Stimulated activated CD4-positive, alpha-beta T cell treated with anti-CD3 and anti-CD28 coated beads, TNF-alpha, amount 100 ng/mL, for 4 hours (primary cell): ENCODE measurements at regions not wholly inside any gene's neighbourhood (a gene's known extent, or its start where the extent isn't known, plus 50 kb on each side); places are given as distances from the start of the nearest gene placed in this dataset.
A peak's percentile ranks its signal among the peaks of the same experiment; 100 is the strongest.

Experiments
- DNase-seq, 3 experiments: peaks; one replicate each; pipeline ENCODE4 v3.0.0-alpha.2; 2020; ENCODE audit warnings: low read depth in 3 of 3

DNA sequence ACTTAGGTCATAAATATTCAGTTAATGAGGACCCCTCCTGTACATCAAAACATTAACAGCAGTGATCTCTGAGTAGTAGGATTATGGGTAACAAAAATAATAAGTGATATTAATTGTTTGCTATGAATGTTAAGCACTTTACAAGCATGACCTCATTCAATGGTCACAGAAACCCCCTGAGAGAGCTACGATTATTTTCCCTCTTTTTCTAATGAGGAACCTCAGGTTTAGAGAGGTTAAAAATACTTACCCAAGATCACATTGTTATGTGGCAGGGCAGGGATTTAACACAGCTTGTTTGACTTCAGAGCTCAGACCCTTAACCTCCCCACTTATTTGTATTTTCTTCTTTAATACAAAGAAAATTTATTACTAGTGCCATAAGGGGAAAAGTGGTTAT, 228.2 kb downstream of the TBL1XR1 start:
- no peak for DNase-seq

DNA sequence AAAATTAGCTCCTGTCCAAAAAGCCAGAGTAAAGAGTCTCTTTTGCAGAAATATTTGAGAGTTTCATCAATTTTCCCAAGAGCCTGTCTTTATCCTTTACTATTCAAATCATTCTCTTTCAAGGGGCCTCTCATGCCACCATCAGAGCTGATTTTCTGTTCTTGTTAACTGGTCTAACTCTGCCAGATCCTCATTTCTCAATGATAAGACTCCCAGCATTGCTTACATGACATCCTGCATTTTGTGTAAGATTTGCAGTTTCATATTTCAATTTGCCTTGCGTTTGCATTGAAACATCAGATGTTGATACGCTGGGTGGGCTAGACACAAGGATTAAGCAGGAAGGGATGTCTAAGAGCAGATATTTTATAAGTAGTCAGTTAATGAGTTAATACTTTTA, 228.7 kb downstream of the TBL1XR1 start:
- no peak for DNase-seq

- DNase-seq: no peak
Measured at GRCh38 chr3:176967522-176967921, 229.8 kb downstream of the TBL1XR1 start.

DNA sequence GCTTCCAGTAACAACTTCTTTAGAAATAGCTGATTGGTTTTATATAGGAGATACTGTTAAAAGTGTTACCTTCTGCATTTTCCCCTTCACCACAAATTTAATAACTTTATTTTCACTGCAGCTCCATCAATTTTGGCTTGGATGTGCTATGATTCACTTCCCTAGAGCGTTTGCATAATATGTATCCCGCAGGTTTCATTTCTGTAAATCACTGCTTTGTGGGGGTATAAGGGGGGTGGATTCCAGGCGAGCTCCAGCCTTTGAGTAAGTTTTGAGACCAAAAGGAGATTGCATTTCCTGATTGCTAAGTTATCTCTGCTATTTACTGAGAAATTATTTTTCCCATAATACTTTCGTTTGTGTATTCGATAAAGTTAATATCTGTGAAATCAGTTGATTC, 232.6 kb downstream of the TBL1XR1 start:
- no peak for DNase-seq

DNA sequence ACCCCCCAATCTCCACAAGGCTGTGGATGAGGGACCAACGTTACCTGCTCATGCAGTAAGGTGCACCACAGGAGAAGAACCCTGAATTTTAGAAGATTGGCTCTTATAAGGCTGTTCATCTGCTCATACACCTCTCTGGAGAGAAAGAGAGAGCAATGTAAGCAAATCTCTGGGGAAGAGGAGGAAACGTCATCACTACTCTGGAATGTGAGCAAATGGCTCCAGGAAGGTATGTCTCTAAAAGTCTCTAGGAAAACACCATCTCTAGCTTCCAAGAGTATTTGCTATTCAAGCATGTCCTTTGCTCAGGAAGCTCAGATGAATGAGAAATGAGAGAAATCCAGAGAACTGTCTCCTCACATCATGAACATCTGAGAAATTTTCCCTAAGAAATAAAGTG, 235.4 kb downstream of the TBL1XR1 start:
- no peak for DNase-seq

- DNase-seq: no peak
Measured at GRCh38 chr3:176959867-176960266, 237.4 kb downstream of the TBL1XR1 start.

DNA sequence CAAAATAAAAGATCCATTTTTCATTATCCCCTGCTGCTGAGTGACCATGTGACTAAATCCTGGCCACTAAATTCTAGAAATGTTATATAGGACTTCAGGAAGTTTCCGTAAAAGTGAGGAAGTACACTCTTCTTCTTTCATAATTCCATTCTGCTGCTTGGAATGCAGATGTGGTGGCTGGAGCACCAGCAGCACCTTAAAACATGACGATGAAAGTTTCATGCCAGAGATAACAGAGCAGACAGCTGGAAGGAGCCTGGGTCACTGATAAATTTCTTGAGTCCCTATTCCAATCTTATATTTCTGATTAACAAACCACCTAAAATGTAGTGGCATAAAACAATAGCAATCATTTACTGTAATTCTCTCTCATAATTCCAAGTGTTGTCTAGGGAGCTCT, 238.7 kb downstream of the TBL1XR1 start:
- no peak for DNase-seq

DNA sequence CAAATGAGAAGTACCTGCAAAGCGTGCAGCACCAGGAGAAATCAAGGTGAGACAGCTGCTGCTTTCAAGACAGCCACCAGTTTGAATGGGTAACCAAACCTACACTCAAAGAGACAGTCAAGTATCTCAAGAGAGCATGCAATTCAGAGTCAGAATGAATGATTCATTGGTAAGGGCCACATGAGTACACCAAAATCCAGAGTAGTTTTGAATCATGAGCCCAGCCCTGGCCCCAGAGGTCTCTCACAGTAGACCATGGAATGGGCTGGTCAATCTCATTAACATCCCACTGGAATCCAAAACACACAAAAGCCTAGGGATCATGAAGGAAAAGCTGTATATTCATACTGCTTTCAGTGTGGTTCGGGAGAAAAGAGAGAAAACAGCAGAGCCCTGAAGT, 242.8 kb downstream of the TBL1XR1 start:
- no peak for DNase-seq

- DNase-seq: no peak
Measured at GRCh38 chr3:176953106-176954060, 243.9 kb downstream of the TBL1XR1 start.

GRCh38 chr3:176951586-176952292, 245.5 kb downstream of the TBL1XR1 start:
- no peak for DNase-seq

DNA sequence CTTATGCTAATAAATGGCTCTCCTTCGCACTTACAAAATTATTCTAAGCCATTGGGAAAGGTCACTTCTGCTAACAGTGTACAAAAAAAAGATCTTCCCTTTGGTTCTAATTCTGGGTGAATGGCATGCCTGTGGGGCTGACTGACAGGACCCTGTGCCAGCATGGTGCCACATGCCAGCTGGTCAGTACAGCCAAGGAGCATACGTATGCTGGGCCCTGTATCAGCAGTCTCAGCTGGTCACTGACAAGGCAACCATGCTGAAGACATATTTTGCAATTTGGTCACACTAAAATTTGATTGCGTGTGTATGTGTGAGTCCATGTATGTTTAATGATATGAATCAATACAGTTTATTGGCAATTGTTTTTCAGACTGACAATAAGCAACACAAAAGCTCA, 246.1 kb downstream of the TBL1XR1 start:
- DNase-seq: no peak

DNA sequence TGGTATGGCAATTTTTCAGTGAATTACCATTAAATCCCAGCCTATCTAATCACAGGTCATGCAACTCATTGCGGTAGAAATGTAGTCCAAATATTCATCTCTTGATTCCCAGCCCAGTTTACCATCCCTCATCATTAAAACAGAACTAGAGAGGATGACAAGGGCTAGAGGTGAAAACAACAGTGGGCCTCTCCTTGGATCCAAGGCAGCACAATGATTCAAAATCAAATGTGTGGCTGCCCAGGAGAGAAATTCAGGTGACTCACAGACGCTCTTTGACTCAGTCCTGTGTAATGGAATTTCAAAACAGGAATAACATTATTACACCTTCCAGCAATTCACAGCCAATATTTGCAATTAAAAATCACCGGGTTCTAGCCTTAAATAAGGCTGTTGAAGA, 246.5 kb downstream of the TBL1XR1 start:
- no peak for DNase-seq

DNA sequence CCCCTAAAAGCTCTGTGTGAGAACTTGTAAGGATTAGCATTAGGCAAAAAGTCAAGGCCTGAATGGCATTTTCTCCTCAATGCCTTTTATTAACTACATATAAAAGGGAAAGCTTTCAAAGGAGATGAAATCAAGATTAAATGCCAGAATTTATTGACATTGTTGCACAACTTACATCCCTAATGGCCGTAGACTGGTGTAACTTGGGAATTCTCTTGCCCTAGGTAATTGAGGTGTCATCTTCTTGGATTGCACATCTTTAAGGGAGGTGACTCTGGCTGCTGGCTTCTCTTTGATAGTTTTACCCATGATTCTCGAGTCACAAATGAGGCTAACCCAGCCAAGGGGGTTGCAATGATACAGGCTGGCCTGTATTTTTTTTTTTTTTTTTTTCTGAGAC, 249.1 kb downstream of the TBL1XR1 start:
- no peak for DNase-seq

DNA sequence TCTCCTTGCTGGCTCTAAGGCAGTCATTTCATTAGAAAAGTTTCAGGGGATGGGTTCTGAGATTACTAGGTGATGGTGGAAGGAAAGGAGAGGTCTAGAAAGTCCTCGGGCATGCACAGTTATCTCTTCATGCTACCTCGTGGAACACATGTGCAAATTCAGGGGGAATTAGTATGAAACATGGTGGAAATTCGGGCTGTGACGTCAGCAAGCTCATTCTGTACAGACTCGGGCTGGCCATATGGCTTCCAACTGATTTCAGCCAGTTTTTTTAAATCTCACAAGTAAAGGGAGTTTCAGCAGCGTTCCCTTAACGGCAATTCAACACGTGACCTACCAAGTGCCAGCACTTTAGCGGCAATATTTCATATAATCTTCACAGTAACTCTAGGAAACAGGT, 251.1 kb downstream of the TBL1XR1 start:
- no peak for DNase-seq

- no peak for DNase-seq
Measured at GRCh38 chr3:176942305-176942704, 255.0 kb downstream of the TBL1XR1 start.

GRCh38 chr3:176941689-176942088, 255.6 kb downstream of the TBL1XR1 start:
- no peak for DNase-seq

GRCh38 chr3:176939022-176939817, 258.1 kb downstream of the TBL1XR1 start:
- DNase-seq: peak in 1 of 3 experiments; percentile 3

DNA sequence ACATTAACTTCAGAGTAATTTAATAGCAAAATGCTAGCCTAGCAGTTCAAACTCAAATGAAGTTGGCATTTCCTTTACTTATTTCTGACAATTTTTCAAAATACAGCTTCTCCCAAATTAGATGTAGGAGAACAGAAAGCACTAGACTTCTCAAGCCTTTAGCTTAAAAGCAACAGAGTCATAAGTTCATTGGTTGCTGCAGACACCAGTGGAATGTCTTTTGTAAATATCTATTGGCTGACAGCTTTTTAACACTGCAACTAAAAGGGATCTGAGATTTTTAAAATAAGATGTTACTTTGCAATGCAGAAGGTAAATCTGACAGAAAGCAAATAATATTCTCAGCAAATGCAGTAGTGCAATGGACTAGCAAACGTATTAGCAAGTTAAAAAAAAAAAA, 259.3 kb downstream of the TBL1XR1 start:
- DNase-seq: no peak

GRCh38 chr3:176937541-176937940, 259.7 kb downstream of the TBL1XR1 start:
- no peak for DNase-seq

GRCh38 chr3:176935194-176935888, 261.9 kb downstream of the TBL1XR1 start:
- no peak for DNase-seq

DNA sequence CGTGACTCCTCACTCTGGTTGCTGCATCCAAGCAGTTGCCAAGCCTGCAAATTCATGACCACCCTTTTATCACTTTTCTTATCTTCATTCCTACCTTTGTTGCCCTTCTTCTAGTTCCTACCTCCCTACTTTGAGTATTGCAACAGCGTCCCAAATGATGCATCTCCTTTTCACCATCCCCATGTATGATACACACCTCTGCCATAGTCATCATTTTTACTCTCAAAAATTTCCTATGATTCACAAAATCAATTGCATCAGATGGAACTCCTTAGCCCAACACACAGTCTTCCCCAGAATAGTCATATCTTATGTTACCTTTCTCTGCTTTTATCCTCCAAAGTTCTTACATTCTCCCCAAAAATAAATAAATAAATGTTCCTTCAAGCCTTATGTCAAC, 262.6 kb downstream of the TBL1XR1 start:
- no peak for DNase-seq

- DNase-seq: no peak
Measured at GRCh38 chr3:176933704-176934103, 263.6 kb downstream of the TBL1XR1 start.
